AG08396 (cell line): ENCODE measurements at regions not wholly inside any gene's neighbourhood (a gene's known extent, or its start where the extent isn't known, plus 50 kb on each side); places are given as distances from the start of the nearest gene placed in this dataset.
"Not testable (repeated sequence)": the region's sequence is repeated elsewhere in the genome, so short reads cannot be mapped to it uniquely, and the experiment has no call there.

Experiments used
- DNase-seq: peaks from one replicate; pipeline ENCODE4 v3.0.0; 2012; ENCODE audit warnings: low spot score, mixed read lengths

GRCh38 chr14:105678057-105678456 is 151.7 kb downstream of the TMEM121 start:
- DNase-seq = not testable (repeated sequence)

GRCh38 chr14:105678996-105679958 is 152.9 kb downstream of the TMEM121 start:
- DNase-seq = not testable (repeated sequence)

GRCh38 chr14:105679959-105680735 is 153.8 kb downstream of the TMEM121 start:
- DNase-seq = not testable (repeated sequence)

- DNase-seq = not testable (repeated sequence)
These were observed 154.3 kb downstream of the TMEM121 start for GRCh38 chr14:105680736-105681098.

- not testable (repeated sequence) for DNase-seq
These were observed 155.3 kb downstream of the TMEM121 start for GRCh38 chr14:105681606-105682185.

GRCh38 chr14:105682442-105682841 is 156.1 kb downstream of the TMEM121 start:
- not testable (repeated sequence) for DNase-seq

GRCh38 chr14:105682956-105683570 is 156.7 kb downstream of the TMEM121 start:
- DNase-seq = no peak

GRCh38 chr14:105684056-105684455 is 157.7 kb downstream of the TMEM121 start:
- not testable (repeated sequence) for DNase-seq

GRCh38 chr14:105684597-105684996 is 158.2 kb downstream of the TMEM121 start:
- not testable (repeated sequence) for DNase-seq

- no peak for DNase-seq
These were observed 158.6 kb downstream of the TMEM121 start for GRCh38 chr14:105685003-105685402.

GRCh38 chr14:105685605-105686004 is 159.2 kb downstream of the TMEM121 start:
- DNase-seq = not testable (repeated sequence)

- not testable (repeated sequence) for DNase-seq
These were observed 159.7 kb downstream of the TMEM121 start for GRCh38 chr14:105686050-105686449.

- DNase-seq = not testable (repeated sequence)
These were observed 160.2 kb downstream of the TMEM121 start for GRCh38 chr14:105686462-105687170.

GRCh38 chr14:105687171-105688022 is 161.0 kb downstream of the TMEM121 start:
- DNase-seq = not testable (repeated sequence)

- not testable (repeated sequence) for DNase-seq
These were observed 161.6 kb downstream of the TMEM121 start for GRCh38 chr14:105688023-105688351.

GRCh38 chr14:105688664-105689221 is 162.4 kb downstream of the TMEM121 start:
- not testable (repeated sequence) for DNase-seq

GRCh38 chr14:105689722-105690121 is 163.3 kb downstream of the TMEM121 start:
- DNase-seq = no peak

- DNase-seq = no peak
These were observed 164.3 kb downstream of the TMEM121 start for GRCh38 chr14:105690671-105691070.

- DNase-seq = not testable (repeated sequence)
These were observed 165.1 kb downstream of the TMEM121 start for GRCh38 chr14:105691321-105692109.
